OCI-LY7 (cell line): ENCODE measurements at regions not wholly inside any gene's neighbourhood (a gene's known extent, or its start where the extent isn't known, plus 50 kb on each side); places are given as distances from the start of the nearest gene placed in this dataset.

ENCODE experiments used
- BruUV-seq: library from RNA; stranded (reverse); fragments of 400-500 nt; replicated peaks from 2 replicates; lab custom pipeline; 2021; lab: Mats Ljungman, UMichigan
- CTCF ChIA-PET: fragments of 300-600 bp; sonication (Branson Sonifier 250); formaldehyde crosslinking; loops from one replicate; lab custom pipeline; 2022; ENCODE audit warnings: antibody characterized with exemption; ENCODE audit not compliant: unreplicated experiment; lab: Charles Lee
- POLR2A ChIA-PET: fragments of 300-600 bp; sonication (Branson Sonifier 250); formaldehyde crosslinking; loops from one replicate; lab custom pipeline; 2022; ENCODE audit warnings: antibody characterized with exemption; lab: Charles Lee
- DNase-seq: peaks from one replicate; pipeline ENCODE4 v3.0.0-alpha.2; 2015; ENCODE audit warnings: low spot score
- H2AFZ ChIP-seq: fragments of 200-600 bp; sonication (generic), shearing (Covaris generic); 2 replicates; pipeline ENCODE4 v1.6.1; 2014; ENCODE audit warnings: mild to moderate bottlenecking, antibody characterized with exemption, low read length, moderate library complexity
- H3K27ac ChIP-seq: fragments of 200-600 bp; sonication (generic); 2 replicates; pipeline ENCODE4 v1.5.1; 2014; ENCODE audit warnings: mixed run types, low read depth, mild to moderate bottlenecking, moderate library complexity, low read length, inconsistent platforms; ENCODE audit not compliant: poor library complexity, severe bottlenecking
- H3K36me3 ChIP-seq: fragments of 200-600 bp; sonication (generic); 2 replicates; pipeline ENCODE4 v1.6.1; 2014; ENCODE audit warnings: mild to moderate bottlenecking, antibody characterized with exemption, low read length, moderate library complexity, mixed read lengths; ENCODE audit not compliant: insufficient read depth
- H3K4me1 ChIP-seq: fragments of 200-600 bp; sonication (generic); 2 replicates; pipeline ENCODE4 v1.5.1; 2014; ENCODE audit warnings: mild to moderate bottlenecking, low read length; ENCODE audit not compliant: insufficient read depth, poor library complexity, severe bottlenecking
- H3K4me2 ChIP-seq: fragments of 200-600 bp; sonication (generic); 2 replicates; pipeline ENCODE4 v1.6.1; 2014; ENCODE audit warnings: mild to moderate bottlenecking, low read length
- H3K4me3 ChIP-seq: fragments of 200-600 bp; sonication (generic); 2 replicates; pipeline ENCODE4 v1.5.1; 2014; ENCODE audit warnings: mild to moderate bottlenecking, low read depth, low read length; ENCODE audit not compliant: poor library complexity, severe bottlenecking
- H3K79me2 ChIP-seq: fragments of 200-600 bp; sonication (generic); 2 replicates; pipeline ENCODE4 v1.6.1; 2016; ENCODE audit warnings: low read depth, mild to moderate bottlenecking, low read length, moderate library complexity, mixed read lengths; ENCODE audit not compliant: insufficient read depth
- H3K9me2 ChIP-seq: fragments of 200-600 bp; sonication (generic); 2 replicates; pipeline ENCODE4 v1.6.1; 2016; ENCODE audit warnings: mild to moderate bottlenecking, low read length, mixed read lengths; ENCODE audit not compliant: insufficient read depth
- H3K9me3 ChIP-seq: fragments of 200-600 bp; sonication (generic); 2 replicates; pipeline ENCODE4 v1.6.1; 2014; ENCODE audit warnings: mild to moderate bottlenecking, mixed run types, low read length, mixed read lengths
- H4K20me1 ChIP-seq: fragments of 200-600 bp; sonication (generic); 2 replicates; pipeline ENCODE4 v1.6.1; 2014; ENCODE audit warnings: mild to moderate bottlenecking, antibody characterized with exemption, low read length, moderate library complexity, mixed read lengths; ENCODE audit not compliant: insufficient read depth
- CTCF ChIP-seq: fragments of 200-600 bp; sonication (generic); conservative IDR thresholded peaks from 2 replicates; pipeline ENCODE4 v1.5.1; 2014; ENCODE audit warnings: mild to moderate bottlenecking, antibody characterized with exemption, low read length, moderate library complexity, mixed read lengths
- EZH2phosphoT487 ChIP-seq: fragments of 200-600 bp; sonication (generic); IDR thresholded peaks from 2 replicates; pipeline ENCODE4 v1.6.1; 2018; ENCODE audit warnings: low read depth, borderline replicate concordance, mild to moderate bottlenecking, mixed run types, antibody characterized with exemption, low read length, moderate library complexity, mixed read lengths
- intact Hi-C: fragments of 100-400 bp; cut with micrococcal nuclease; formaldehyde crosslinking; loops from one replicate; pipeline ENCODE4 v1.10.0; 2022; ENCODE audit not compliant: unreplicated experiment

GRCh38 chr12:115891556-115892164 lies 385.8 kb downstream of the MED13L start:
- POLR2A ChIA-PET, result no interaction called here

GRCh38 chr12:115886666-115887065 lies 390.8 kb downstream of the MED13L start:
- DNase-seq, result no peak
- Histone ChIP-seq H3K9me3 (no peaks in the 10 kb centered on the region), H3K27ac (no peak overlapping the region), H3K4me1 (no peaks in the 10 kb centered on the region), H3K79me2 (no peaks in the 10 kb centered on the region), H3K36me3 (no peaks in the 10 kb centered on the region), H3K4me3 (no peak overlapping the region), H3K4me2 (no peak overlapping the region), H3K9me2 (no peaks in the 10 kb centered on the region), H4K20me1 (no peaks in the 10 kb centered on the region), H2AFZ (no peak overlapping the region)
- POLR2A ChIA-PET, result no interaction called here
- no peak for TF ChIP-seq CTCF
- TF ChIP-seq EZH2phosphoT487, result no peak
- intact Hi-C loops, result no loop called here
- BruUV-seq, result no TSS peak
- CTCF ChIA-PET, result no interaction called here

More at GRCh38 chr12:115891556-115892164, 385.8 kb downstream of the MED13L start:
- intact Hi-C loops, result no loop called here
- no peaks in the 10 kb centered on the region for H3K9me2 ChIP-seq
- H3K4me3 ChIP-seq, result no peak overlapping the region
- H3K4me2 ChIP-seq, result no peak overlapping the region
- H3K36me3 ChIP-seq, result no peaks in the 10 kb centered on the region
- CTCF ChIA-PET, result no interaction called here
- H3K79me2 ChIP-seq, result no peaks in the 10 kb centered on the region
- BruUV-seq, result no TSS peak
- TF ChIP-seq EZH2phosphoT487 (no peak), CTCF (no peak)
- DNase-seq, result no peak
- H3K27ac ChIP-seq, result no peak overlapping the region
- no peaks in the 10 kb centered on the region for H3K4me1 ChIP-seq
- no peaks in the 10 kb centered on the region for H3K9me3 ChIP-seq
- no peaks in the 10 kb centered on the region for H4K20me1 ChIP-seq
- H2AFZ ChIP-seq, result no peak overlapping the region

GRCh38 chr12:115885040-115885690 lies 392.3 kb downstream of the MED13L start:
- Histone ChIP-seq H3K9me2 (no peaks in the 10 kb centered on the region), H3K4me1 (no peaks in the 10 kb centered on the region), H3K27ac (no peak overlapping the region), H3K79me2 (no peaks in the 10 kb centered on the region), H3K9me3 (no peaks in the 10 kb centered on the region), H3K4me3 (no peak overlapping the region), H2AFZ (no peak overlapping the region), H4K20me1 (no peaks in the 10 kb centered on the region), H3K4me2 (no peak overlapping the region), H3K36me3 (no peaks in the 10 kb centered on the region)
- BruUV-seq, result no TSS peak
- ChIA-PET POLR2A (no interaction called here), CTCF (no interaction called here)
- intact Hi-C loops, result no loop called here
- DNase-seq, result no peak
- TF ChIP-seq CTCF, result no peak
- no peak for TF ChIP-seq EZH2phosphoT487
